ENCODE measurements at regions not wholly inside any gene's neighbourhood (a gene's known extent, or its start where the extent isn't known, plus 50 kb on each side); places are given as distances from the start of the nearest gene placed in this dataset.
"Not testable (repeated sequence)": the region's sequence is repeated elsewhere in the genome, so short reads cannot be mapped to it uniquely, and the experiment has no call there.

GRCh38 chr11:86732739-86733138 is 60.3 kb upstream of the ME3 start:
- TF ChIP-seq ZNF274 (IDR thresholded peaks at IDR 0.05; ENCODE audit: low read length); ZNF274 (tag by site-specific recombination; IDR thresholded peaks at IDR 0.05; ENCODE audit: borderline replicate concordance); ZNF629 (tag by site-specific recombination; IDR thresholded peaks at IDR 0.05); ZNF23 (tag by site-specific recombination; IDR thresholded peaks at IDR 0.05; ENCODE audit: borderline replicate concordance); CTCF (tag by site-specific recombination; IDR thresholded peaks at IDR 0.05); ZNF24 (tag by site-specific recombination; IDR thresholded peaks at IDR 0.05); KLF9 (tag by site-specific recombination; IDR thresholded peaks at IDR 0.05; ENCODE audit: low read depth); TCF7L2 (IDR thresholded peaks at IDR 0.05; ENCODE audit: borderline replicate concordance, low read depth, low read length); ZBTB26 (tag by site-specific recombination; optimal IDR thresholded peaks at IDR 0.05); ZNF404 (tag by site-specific recombination; IDR thresholded peaks at IDR 0.05); ZNF792 (tag by site-specific recombination; IDR thresholded peaks at IDR 0.05); ZNF549 (tag by site-specific recombination; IDR thresholded peaks at IDR 0.05); IKZF3 (tag by site-specific recombination; IDR thresholded peaks at IDR 0.05); INSM2 (tag by site-specific recombination; IDR thresholded peaks at IDR 0.05): not testable (repeated sequence)

Measured in HEK293 (cell line).